ENCODE measurements at regions not wholly inside any gene's neighbourhood (a gene's known extent, or its start where the extent isn't known, plus 50 kb on each side); places are given as distances from the start of the nearest gene placed in this dataset.

DNA sequence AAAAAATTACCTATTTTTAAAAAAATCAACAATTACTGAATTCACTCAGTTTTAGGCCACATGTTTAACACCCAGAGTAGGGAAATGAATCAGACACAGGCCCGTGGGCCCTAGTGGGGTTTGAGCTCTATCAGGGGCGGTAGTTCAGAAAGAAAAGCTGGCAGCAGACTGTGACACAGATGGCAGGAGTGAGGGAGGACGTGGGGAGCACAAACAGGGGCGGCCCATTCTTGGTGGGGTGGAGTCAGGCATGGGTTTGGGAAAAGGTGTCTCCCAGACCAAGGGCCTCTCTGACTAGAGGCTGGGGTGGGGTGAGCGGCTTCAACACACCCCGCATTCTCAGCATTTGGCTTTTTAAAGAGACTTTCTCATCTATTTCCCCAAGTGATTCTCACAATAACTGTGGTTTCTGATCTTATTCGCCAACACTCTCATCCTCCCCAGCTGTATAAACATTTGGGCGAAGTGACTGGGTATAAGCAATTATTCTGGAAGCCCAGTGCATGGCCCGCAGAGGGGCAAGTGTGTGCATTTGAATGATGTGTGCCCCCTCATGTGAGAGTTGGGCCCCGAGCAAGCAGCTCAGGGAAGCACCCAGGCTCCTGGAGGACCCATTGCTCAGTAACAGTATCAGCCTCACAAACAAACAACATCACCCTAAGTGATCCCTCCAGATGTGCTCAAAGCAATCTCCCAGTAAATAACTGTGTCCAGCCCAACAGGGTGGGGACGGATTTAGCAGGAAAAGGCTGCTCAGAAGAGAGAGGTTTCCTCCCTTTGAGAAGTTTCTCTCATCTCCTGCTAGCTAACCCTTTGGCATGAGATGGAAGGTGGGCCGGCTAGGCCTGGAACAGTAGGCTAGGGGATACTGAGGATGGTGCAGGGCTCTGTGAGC lies 437.6 kb upstream of the ZMIZ1 start:
- no peak for DNase-seq
- H3K36me3 ChIP-seq (replicated peaks): no peaks in the 10 kb centered on the region
- no peak overlapping the region for H3K27ac ChIP-seq
- in situ Hi-C loops (cut with HindIII; ENCODE audit: low pct_ligation_motif_present, low sequenced_read_pairs): no loop called here
- no peak for TF ChIP-seq CTCF (IDR thresholded peaks at IDR 0.05; ENCODE audit: low read depth, low read length, missing control alignments)
- H3K27me3 ChIP-seq (replicated peaks): no peaks in the 10 kb centered on the region
- H3K4me3 ChIP-seq (ENCODE audit: low read depth, low read length): no peak overlapping the region

DNA sequence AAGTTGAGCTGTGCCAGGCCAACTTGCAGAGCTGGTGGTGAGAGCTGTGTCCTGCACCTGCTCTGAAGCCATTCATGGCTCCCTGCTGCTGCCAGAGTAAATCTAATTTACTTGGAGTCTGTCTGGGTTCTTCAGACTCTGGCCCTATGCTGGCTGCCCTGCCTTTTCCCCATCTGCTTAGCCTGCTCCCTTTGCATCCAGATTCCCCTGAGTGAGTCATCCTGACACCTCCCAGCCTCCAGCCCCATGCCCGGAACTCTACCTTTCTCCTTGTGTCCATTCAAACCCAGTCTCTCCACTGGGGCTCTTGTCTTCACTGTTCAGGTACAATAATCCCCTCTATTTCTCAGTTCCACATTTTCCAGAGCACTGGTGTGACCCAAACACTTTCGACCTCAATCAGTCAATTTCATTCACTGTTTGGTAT lies 434.4 kb upstream of the ZMIZ1 start:
- no peaks in the 10 kb centered on the region for H3K36me3 ChIP-seq (replicated peaks)
- no peaks in the 10 kb centered on the region for H3K27me3 ChIP-seq (replicated peaks)
- no peak for TF ChIP-seq CTCF (IDR thresholded peaks at IDR 0.05; ENCODE audit: low read depth, low read length, missing control alignments)
- in situ Hi-C loops (cut with HindIII; ENCODE audit: low pct_ligation_motif_present, low sequenced_read_pairs): no loop called here
- no peak overlapping the region for H3K27ac ChIP-seq
- H3K4me3 ChIP-seq (ENCODE audit: low read depth, low read length): no peak overlapping the region
- no peak for DNase-seq

DNA sequence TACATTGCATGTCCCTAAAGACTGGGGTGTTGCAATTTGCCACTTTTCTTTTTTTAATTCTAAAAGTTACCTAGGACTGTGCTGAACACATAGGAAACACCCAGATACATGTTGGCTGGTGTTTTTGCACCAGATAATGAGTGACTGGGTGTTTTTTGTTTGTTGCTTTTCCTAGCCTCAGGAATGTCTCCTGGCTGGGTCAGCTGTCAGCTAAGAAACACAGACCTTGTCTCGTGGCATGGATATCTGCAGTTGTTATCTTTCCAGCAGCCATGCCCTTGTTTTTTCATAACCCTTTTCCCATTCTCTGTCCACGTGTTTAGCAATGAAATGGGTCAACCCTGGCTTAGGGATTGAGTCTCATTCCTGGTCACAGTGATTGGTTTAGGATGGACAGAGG lies 433.9 kb upstream of the ZMIZ1 start:
- no peak for TF ChIP-seq CTCF (IDR thresholded peaks at IDR 0.05; ENCODE audit: low read depth, low read length, missing control alignments)
- Histone ChIP-seq H3K36me3 (replicated peaks) (no peaks in the 10 kb centered on the region), H3K27ac (no peak overlapping the region), H3K4me3 (ENCODE audit: low read depth, low read length) (no peak overlapping the region), H3K27me3 (replicated peaks) (no peaks in the 10 kb centered on the region)
- in situ Hi-C loops (cut with HindIII; ENCODE audit: low pct_ligation_motif_present, low sequenced_read_pairs): no loop called here
- DNase-seq: peak; percentile 6

DNA sequence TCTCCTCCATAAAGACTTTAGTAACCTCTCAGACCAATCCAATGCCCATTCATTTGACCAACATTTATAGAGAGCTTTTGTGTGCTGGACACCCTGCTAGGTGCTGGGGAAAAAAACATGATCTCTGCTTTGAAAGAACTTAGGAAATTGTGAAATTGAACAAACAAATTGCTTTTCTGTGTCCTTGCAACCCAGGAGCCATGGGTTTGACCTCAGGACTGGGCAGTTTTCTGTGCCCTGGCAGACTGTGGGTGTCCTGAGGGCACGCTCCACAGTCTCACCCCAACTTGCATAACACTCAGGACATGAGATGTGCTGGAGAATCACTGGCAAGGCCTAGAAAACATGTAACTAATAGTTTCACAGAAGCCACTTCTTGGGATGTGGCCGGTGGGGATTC lies 429.1 kb upstream of the ZMIZ1 start:
- H3K4me3 ChIP-seq (ENCODE audit: low read depth, low read length): no peak overlapping the region
- no peaks in the 10 kb centered on the region for H3K27me3 ChIP-seq (replicated peaks)
- in situ Hi-C loops (cut with HindIII; ENCODE audit: low pct_ligation_motif_present, low sequenced_read_pairs): no loop called here
- no peak overlapping the region for H3K27ac ChIP-seq
- H3K36me3 ChIP-seq (replicated peaks): no peaks in the 10 kb centered on the region
- TF ChIP-seq CTCF (IDR thresholded peaks at IDR 0.05; ENCODE audit: low read depth, low read length, missing control alignments): no peak
- DNase-seq: no peak

GRCh38 chr10:78640796-78641636 lies 427.8 kb upstream of the ZMIZ1 start:
- in situ Hi-C loops (cut with HindIII; ENCODE audit: low pct_ligation_motif_present, low sequenced_read_pairs): no loop called here
- Histone ChIP-seq H3K4me3 (ENCODE audit: low read depth, low read length) (no peak overlapping the region), H3K27me3 (replicated peaks) (no peaks in the 10 kb centered on the region), H3K36me3 (replicated peaks) (no peaks in the 10 kb centered on the region), H3K27ac (no peak overlapping the region)
- DNase-seq: no peak
- no peak for TF ChIP-seq CTCF (IDR thresholded peaks at IDR 0.05; ENCODE audit: low read depth, low read length, missing control alignments)

Measured in brain microvascular endothelial cell (primary cell).